Heart right ventricle (tissue), 16 donors: ENCODE measurements at regions not wholly inside any gene's neighbourhood (a gene's known extent, or its start where the extent isn't known, plus 50 kb on each side); places are given as distances from the start of the nearest gene placed in this dataset.

Source experiments
- ATAC-seq, 8 donors: fragments of 200-7000 bp; cut with Tn5 transposase; one replicate each; pipeline ENCODE4 v1.9.1; 2020; ENCODE audit warnings: mild to moderate bottlenecking in 8 of 8, moderate library complexity in 8 of 8, moderate number of reproducible peaks in 1 of 8
- DNase-seq, 2 donors: peaks; one replicate each; pipeline ENCODE4 v3.0.0-alpha.2; 2020
- H3K27ac ChIP-seq, 10 donors: fragments of 200-600 bp; sonication (generic) in 2 of 10; one replicate each; pipeline versions ENCODE4 v1.5.0 to v1.8.0; 2020 to 2022; ENCODE audit warnings: mild to moderate bottlenecking in 3 of 10
- H3K27me3 ChIP-seq, 7 donors: fragments of 200-600 bp; one replicate each; pipeline ENCODE4 v1.8.0; 2021 to 2022; ENCODE audit warnings: mild to moderate bottlenecking in 2 of 7
- H3K36me3 ChIP-seq, 9 donors: fragments of 200-600 bp; sonication (generic) in 1 of 9; one replicate each; pipeline versions ENCODE4 v1.5.0 to v1.8.0; 2020 to 2022; ENCODE audit warnings: mild to moderate bottlenecking in 2 of 9
- H3K4me1 ChIP-seq, 9 donors: fragments of 200-600 bp; sonication (generic) in 1 of 9; one replicate each; pipeline versions ENCODE4 v1.5.0 to v1.8.0; 2020 to 2022; ENCODE audit warnings: mild to moderate bottlenecking in 4 of 9
- H3K4me3 ChIP-seq, 10 donors: fragments of 200-600 bp; sonication (generic) in 2 of 10; one replicate each; pipeline versions ENCODE4 v1.5.0 to v1.8.0; 2020 to 2022; ENCODE audit warnings: mild to moderate bottlenecking in 7 of 10, moderate library complexity in 2 of 10
- H3K9me3 ChIP-seq, 11 donors: fragments of 200-600 bp in 10 of 11; sonication (generic) in 2 of 11; one replicate each; pipeline versions ENCODE4 v1.5.0 to v1.8.0; 2013 to 2022; ENCODE audit warnings: mild to moderate bottlenecking in 2 of 11, control low read depth in 1 of 11, moderate library complexity in 1 of 11
- WGBS, 2 donors: extraction: QIAGEN DNeasy Blood & Tissue Kit; methylation state at CpG; one replicate each; pipeline ENCODE4 v1.1.7; 2013; ENCODE audit warnings: inconsistent platforms in 1 of 2; 5-methylcytosine and 5-hydroxymethylcytosine counted together
- intact Hi-C, 10 donors: fragments of 100-400 bp; cut with DNase I; formaldehyde crosslinking; loops; one replicate each; pipeline versions ENCODE4 v1.11.1 to v1.14.2; 2022
- TF ChIP-seq, protein P1 (sequence below), 9 donors: fragments of 200-600 bp; sonication (generic) in 2 of 9; IDR thresholded peaks; one replicate each; pipeline versions ENCODE4 v1.5.0 to v1.8.0; 2021 to 2022; ENCODE audit warnings: antibody characterized with exemption in 9 of 9, mild to moderate bottlenecking in 5 of 9, moderate library complexity in 1 of 9
- donor health status: Arrhythmogenic right ventricular cardiomyopathy.
- donor health status: ischemic (EF 13 %, LVEDD 7.1; RV severe dilation, severe dysfunction).
- donor health status: healthy with polysubstance abuse.
- donor health status: DM: no; HTN: yes; CAD: no.
- donor health status: DM: no; HTN: no; CAD: no.
- donor health status: ischemic (EF 25% LVEDD 6.9; RV normal size, moderate dysfunction).
- donor health status: ischemic (EF 25% LVEDD 5.7; RV mildly dilated, moderate dysfunction).
- donor health status: healthy.
- donor health status: DM: yes; HTN: yes; CAD: no.
- donor health status: Ischemic cardiomyopathy.
- donor health status: ischemic (EF 35%, LVEDD 5.7; RV mildly dilated, moderate dysfunction).
- donor health status: nonischemic (EF 11% LVEDD 7.7; RV severe dilation, severe dysfunction).
- donor health status: DM: yes; HTN: yes; CAD: no.
- donor health status: PGD.
- donor health status: ischemic (EF 29% LVEDD 5.4; RV normal size, mild dysfunction).
- donor health status: nonischemic (EF 23%, LVEDD 6.1; RV moderate dilation, normal function).

- no peak for ATAC-seq
- no peaks in the 10 kb centered on the region for H3K4me1 ChIP-seq
- TF ChIP-seq, protein P1, sequence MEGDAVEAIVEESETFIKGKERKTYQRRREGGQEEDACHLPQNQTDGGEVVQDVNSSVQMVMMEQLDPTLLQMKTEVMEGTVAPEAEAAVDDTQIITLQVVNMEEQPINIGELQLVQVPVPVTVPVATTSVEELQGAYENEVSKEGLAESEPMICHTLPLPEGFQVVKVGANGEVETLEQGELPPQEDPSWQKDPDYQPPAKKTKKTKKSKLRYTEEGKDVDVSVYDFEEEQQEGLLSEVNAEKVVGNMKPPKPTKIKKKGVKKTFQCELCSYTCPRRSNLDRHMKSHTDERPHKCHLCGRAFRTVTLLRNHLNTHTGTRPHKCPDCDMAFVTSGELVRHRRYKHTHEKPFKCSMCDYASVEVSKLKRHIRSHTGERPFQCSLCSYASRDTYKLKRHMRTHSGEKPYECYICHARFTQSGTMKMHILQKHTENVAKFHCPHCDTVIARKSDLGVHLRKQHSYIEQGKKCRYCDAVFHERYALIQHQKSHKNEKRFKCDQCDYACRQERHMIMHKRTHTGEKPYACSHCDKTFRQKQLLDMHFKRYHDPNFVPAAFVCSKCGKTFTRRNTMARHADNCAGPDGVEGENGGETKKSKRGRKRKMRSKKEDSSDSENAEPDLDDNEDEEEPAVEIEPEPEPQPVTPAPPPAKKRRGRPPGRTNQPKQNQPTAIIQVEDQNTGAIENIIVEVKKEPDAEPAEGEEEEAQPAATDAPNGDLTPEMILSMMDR (IDR thresholded peaks at IDR 0.05): no peak
- H3K27me3 ChIP-seq: no peaks in the 10 kb centered on the region
- H3K4me3 ChIP-seq: no peak overlapping the region
- peaks cover 0 to 17% (median 0%) of the 10 kb centered on the region in 11 donors for H3K9me3 ChIP-seq
- intact Hi-C loops: no loop called here
- DNase-seq: no peak
- H3K27ac ChIP-seq: no peak overlapping the region
- WGBS, 2 donors: 75 to 98% methylated on average over 8 to 20 of the region's 33 CpGs
- H3K36me3 ChIP-seq: no peaks in the 10 kb centered on the region
Observed at GRCh38 chr18:71212222-71212621, 923.4 kb downstream of the SOCS6 start.

DNA sequence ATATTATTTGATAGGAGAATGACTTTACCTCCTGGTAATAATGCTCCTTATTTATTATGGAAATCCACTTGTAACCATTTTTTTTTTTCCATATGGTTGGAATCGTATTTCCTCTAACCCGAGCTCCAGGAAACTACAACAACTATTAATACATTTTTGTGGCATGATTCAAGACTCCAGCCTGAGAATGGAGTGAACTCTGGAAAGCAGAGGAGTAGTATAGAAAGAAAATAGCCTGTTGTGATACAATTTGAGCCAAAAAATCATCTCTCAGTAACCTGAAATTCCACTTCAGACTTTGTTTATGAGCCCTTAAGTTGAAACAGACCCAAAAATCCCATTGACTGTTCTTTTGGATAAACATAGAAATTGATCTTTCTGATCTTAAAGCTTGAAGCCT lies 921.1 kb downstream of the SOCS6 start:
- no peaks in the 10 kb centered on the region for H3K36me3 ChIP-seq
- no peak overlapping the region for H3K4me3 ChIP-seq
- no peaks in the 10 kb centered on the region for H3K4me1 ChIP-seq
- intact Hi-C loops: no loop called here
- ATAC-seq (no peak), DNase-seq (no peak)
- H3K9me3 ChIP-seq: peaks cover 0 to 17% (median 0%) of the 10 kb centered on the region in 11 donors
- 37 to 58% methylated on average over 2 of the region's 2 CpGs for WGBS, 2 donors
- H3K27me3 ChIP-seq: no peaks in the 10 kb centered on the region
- no peak overlapping the region for H3K27ac ChIP-seq
- TF ChIP-seq, protein P1 (IDR thresholded peaks at IDR 0.05): no peak

- no peak overlapping the region for H3K4me3 ChIP-seq
- DNase-seq (no peak), ATAC-seq (no peak)
- H3K36me3 ChIP-seq: no peaks in the 10 kb centered on the region
- H3K9me3 ChIP-seq: no peaks in the 10 kb centered on the region
- intact Hi-C loops: no loop called here
- no peaks in the 10 kb centered on the region for H3K27me3 ChIP-seq
- 26 to 38% methylated on average over 1 of the region's 1 CpG for WGBS, 2 donors
- H3K4me1 ChIP-seq: no peaks in the 10 kb centered on the region
- H3K27ac ChIP-seq: no peak overlapping the region
- TF ChIP-seq, protein P1 (IDR thresholded peaks at IDR 0.05): no peak
Observed at GRCh38 chr18:71194438-71194837, 905.6 kb downstream of the SOCS6 start.

GRCh38 chr18:71189581-71189980 lies 900.7 kb downstream of the SOCS6 start:
- H3K36me3 ChIP-seq: no peaks in the 10 kb centered on the region
- intact Hi-C loops: no loop called here
- H3K4me1 ChIP-seq: no peaks in the 10 kb centered on the region
- ATAC-seq (no peak), DNase-seq (no peak)
- TF ChIP-seq, protein P1 (IDR thresholded peaks at IDR 0.05): no peak
- 89 to 95% methylated on average over 3 of the region's 3 CpGs for WGBS, 2 donors
- H3K4me3 ChIP-seq: no peak overlapping the region
- no peak overlapping the region for H3K27ac ChIP-seq
- H3K27me3 ChIP-seq: no peaks in the 10 kb centered on the region
- H3K9me3 ChIP-seq: no peaks in the 10 kb centered on the region
